Embryonic facial prominence (tissue), 1 donor: ENCODE measurements at regions not wholly inside any gene's neighbourhood (a gene's known extent, or its start where the extent isn't known, plus 50 kb on each side); places are given as distances from the start of the nearest gene placed in this dataset.
"Not testable (repeated sequence)": the region's sequence is repeated elsewhere in the genome, so short reads cannot be mapped to it uniquely, and the experiment has no call there.

Source experiments
- DNase-seq: peaks from one replicate; pipeline ENCODE4 v3.0.0-alpha.2; 2016; ENCODE audit errors: extremely low spot score

GRCh38 chr12:58419196-58419760 is 477.9 kb downstream of the ATP23 start:
- no peak for DNase-seq

DNA sequence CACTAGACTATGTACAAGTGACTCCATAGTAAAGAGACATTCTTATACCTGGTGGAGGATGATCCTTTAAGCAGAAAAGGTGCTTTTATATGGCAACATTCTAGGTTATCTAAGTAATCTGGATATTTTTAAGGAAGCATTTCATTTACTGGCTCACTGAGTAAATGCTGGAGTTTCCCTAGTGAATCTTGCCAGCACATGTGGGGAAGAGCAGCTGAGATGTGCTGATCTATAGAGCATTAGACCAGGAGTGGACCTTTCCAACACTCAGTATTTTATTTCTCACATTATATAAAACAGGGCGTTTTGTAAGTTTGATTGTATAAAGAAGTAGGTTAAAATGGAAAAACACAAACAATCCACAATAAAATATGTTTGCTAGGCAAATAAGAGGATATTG is 478.5 kb downstream of the ATP23 start:
- DNase-seq, result no peak

- DNase-seq, result no peak
Observed at GRCh38 chr12:58420503-58420902, 479.1 kb downstream of the ATP23 start.

DNA sequence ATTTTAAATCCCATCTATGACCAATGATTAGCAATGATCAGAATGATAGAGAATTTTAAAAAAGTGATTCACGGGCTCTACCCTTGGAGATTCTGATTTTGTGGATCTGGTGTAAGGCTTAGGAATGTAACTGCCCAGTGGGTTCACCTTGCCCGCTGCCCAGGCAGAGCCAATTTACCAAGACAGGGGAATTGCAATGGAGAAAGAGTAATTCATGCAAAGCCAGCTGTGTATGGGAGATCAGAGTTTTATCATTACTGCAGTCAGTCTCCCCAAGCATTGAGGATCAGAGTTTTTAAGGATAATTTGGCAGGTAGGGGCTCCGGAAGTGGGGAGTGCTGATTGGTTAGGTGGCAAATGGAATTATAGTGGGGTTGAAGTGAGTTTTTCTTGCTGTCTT is 480.6 kb downstream of the ATP23 start:
- DNase-seq, result no peak

DNA sequence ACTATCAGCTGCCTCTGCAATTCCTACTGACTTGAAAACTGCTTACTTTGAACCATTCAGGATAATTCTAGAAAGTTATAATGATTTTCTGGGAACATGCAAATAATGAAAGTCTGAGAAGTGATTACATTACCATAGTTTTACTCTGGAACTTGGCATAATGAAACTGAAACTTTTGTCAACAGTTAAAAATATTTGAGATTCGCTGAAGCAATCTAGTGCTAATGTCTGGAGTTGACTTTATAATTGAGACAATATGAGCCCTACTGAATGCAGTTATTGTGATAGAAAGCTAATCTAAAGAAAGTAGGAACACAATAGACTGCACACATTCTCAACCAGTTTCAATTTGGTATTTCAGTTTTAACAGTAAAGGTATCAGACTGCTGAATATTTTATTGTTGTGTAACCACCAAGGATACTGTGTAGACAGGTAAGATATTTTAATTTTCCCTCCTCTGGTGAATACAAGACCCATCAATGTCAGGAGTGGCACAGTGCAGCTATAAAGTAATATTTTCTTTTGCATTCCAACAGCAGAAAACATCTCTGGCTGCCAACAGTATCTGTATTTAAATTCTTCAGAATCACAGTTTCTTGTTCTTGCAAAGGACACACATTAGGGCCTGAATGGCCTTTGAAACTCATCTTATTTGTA is 483.5 kb downstream of the ATP23 start:
- DNase-seq, result no peak

- no peak for DNase-seq
Observed at GRCh38 chr12:58425481-58426392, 484.4 kb downstream of the ATP23 start.

- DNase-seq, result not testable (repeated sequence)
Observed at GRCh38 chr12:58426437-58426836, 485.1 kb downstream of the ATP23 start.

DNA sequence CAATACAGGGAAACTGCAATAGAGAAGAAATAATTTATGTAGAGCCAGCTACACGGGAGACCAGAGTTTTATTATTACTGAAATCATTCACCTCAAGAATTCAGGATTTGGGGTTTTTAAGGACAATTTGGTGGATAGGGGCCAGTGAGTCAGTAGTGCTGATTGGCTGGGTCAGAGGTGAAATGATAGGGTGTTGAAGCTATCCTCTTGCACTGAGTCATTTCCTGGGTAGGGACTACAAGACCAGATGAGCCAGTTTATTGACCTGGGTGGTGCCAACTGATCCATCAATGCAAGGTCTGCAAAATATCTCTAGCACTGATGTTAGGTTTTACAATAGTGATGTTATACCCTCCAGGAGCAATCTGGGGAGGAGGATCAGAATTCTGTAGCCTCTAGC is 486.3 kb downstream of the LRIG3 start:
- no peak for DNase-seq

DNA sequence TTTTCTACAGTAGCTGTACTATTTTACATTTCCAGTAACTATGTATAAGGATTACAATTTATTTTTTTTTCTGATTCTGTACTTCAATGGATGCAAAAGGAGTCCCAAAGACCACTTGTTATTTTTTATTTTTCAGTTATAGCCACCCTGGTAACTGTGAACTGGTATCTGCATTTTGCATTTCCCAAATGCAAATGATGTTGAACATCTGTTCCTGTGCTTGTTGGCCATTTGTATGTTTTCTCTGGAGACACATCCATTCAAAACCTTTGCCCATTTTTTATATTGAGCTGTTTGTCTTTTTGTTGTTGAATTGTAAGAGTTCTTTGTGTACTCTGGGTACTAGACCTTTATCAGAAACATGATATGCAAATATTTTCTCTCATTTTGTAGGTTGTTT is 485.6 kb downstream of the LRIG3 start:
- no peak for DNase-seq

DNA sequence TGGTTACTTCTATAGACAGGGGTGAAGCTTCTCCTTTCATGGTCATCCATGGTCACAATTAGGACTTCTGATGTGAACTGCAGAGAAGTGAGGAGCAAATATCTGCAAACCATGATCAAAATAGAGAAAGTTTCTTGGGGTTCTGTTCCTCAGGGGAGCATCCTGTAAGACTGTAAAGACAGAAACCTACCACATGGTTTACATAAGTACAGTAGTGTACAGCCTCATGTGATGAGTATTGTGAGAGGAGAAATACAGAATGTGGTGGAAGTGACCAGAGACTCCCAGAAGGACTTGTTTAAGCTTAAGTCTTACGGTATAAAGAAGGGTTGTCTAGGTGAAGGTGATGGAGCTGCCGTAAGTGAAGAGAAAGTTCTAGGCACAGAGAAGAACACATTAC is 484.7 kb downstream of the LRIG3 start:
- no peak for DNase-seq

- DNase-seq, result no peak
Observed at GRCh38 chr12:58441483-58441882, 478.8 kb downstream of the LRIG3 start.

DNA sequence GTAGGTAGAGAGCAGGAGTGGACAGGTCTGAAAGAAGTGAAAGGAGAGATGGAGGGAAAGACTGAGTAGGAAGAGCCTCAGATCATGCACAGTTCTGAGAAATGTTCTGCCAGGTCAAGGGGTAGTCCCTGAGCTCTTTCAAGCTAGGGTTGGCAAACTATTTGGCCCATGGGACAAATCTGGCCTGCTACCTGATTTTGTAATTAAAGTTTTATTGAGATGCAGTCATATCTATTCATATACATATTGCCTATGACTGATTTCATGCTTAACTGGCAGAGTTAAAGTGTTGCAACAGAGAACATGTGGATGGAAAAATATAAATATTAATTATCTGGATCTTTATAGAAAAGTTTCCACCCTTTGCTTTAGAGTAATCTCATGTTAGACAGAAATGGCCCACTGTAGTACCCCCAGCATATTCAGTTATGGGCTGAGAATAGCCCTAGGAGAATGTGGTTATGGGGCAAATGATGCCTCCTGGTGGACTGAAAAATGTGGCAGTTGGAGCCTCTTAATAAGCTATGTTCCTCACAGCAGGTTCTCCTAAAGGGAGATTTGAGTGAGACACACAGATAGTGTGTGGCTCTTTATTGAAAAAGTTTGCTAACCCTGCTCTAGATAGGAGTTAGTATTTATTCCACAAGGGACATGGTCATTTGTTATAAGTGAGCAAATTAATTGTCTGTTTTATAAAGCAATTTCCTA is 476.9 kb downstream of the LRIG3 start:
- no peak for DNase-seq

DNA sequence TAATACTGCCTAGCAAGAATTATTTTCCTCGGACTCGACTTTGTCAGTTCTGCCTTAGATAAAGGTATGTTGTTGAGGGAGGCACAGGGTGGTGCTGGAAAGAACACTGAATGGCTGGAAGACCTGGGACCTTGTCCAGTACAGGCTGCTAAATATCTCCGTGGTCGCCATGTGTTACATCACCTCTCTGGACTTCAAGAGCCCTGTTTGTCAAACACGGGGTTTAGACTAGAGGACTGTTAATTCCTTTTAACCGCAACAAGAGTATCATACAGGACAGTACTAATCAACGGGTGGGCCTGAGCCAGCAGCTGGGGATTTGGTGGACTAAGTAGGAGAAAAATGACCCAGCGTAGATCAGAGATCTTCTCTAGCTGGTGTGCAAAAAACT is 476.3 kb downstream of the LRIG3 start:
- DNase-seq, result no peak

GRCh38 chr12:58450868-58451482 is 469.3 kb downstream of the LRIG3 start:
- DNase-seq, result no peak

- DNase-seq, result no peak
Observed at GRCh38 chr12:58452546-58452945, 467.8 kb downstream of the LRIG3 start.

DNA sequence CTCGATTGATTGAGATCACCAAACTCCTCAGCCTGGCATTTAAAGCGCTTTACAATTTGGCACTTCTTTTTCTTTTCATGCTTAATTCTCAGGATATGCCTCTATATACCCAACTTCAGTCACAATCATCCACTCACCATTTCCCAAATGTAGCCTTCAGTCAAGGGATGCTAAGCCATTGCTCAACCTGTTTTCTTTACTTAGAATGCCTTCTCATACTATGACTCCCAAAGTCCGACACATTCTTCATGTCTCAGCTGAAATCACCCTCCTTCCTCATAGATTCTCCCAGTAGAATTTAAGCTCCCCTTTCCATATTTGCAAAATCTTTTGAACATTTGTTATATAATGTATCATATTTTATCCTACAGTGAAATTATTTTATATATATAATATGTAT is 467.0 kb downstream of the LRIG3 start:
- no peak for DNase-seq

DNA sequence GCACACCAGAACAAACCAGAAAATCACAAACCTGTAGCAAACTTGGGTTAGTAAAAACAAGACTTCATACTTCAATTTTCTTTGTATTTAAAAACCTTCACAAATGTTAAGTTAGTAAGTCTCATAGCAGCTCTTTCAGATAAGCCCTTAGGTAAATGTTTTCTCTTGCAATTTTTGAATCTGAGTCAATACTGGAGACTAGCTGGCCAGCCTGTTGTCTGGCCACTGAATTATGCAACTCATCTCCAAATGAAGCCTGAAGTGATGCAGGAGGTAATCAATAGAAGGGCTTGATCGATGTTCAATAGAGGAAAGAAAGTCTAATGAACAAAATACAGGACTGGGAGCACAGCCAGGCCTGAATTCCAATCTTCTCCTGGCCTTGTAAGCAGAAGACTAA is 465.2 kb downstream of the LRIG3 start:
- no peak for DNase-seq

GRCh38 chr12:58458102-58458501 is 462.2 kb downstream of the LRIG3 start:
- DNase-seq, result no peak

- DNase-seq, result no peak
Observed at GRCh38 chr12:58459191-58459590, 461.1 kb downstream of the LRIG3 start.

GRCh38 chr12:58463051-58463450 is 457.3 kb downstream of the LRIG3 start:
- DNase-seq, result no peak

DNA sequence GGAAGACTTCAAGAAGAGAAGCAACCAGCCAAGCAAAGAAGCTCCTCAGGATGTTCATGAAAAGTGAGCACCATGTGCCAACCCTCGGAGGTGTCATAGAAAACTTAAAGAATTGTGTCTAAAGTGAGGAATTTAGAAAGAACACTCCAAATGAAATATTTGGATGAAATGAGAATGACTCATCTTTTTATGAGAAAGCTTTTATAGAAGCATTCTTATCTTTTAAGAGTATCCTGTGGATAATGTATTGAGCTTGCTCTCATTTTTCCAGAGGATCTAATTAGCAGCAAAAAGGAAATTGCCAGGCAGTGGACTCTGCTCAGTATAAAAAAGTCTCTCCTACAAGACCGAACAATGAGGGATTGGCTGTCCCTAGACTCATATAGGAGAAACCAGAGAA is 454.9 kb downstream of the LRIG3 start:
- no peak for DNase-seq
